Hematopoietic multipotent progenitor cell treated with erythropoietin and hydrocortisone succinate and interleukin-3 and kit ligand, for 8 days (in vitro differentiated cells): ENCODE measurements at regions not wholly inside any gene's neighbourhood (a gene's known extent, or its start where the extent isn't known, plus 50 kb on each side); places are given as distances from the start of the nearest gene placed in this dataset.
"Not testable (repeated sequence)": the region's sequence is repeated elsewhere in the genome, so short reads cannot be mapped to it uniquely, and the experiment has no call there.

Source experiments
- DNase-seq: peaks from one replicate; pipeline ENCODE4 v3.0.0-alpha.2; 2015

DNA sequence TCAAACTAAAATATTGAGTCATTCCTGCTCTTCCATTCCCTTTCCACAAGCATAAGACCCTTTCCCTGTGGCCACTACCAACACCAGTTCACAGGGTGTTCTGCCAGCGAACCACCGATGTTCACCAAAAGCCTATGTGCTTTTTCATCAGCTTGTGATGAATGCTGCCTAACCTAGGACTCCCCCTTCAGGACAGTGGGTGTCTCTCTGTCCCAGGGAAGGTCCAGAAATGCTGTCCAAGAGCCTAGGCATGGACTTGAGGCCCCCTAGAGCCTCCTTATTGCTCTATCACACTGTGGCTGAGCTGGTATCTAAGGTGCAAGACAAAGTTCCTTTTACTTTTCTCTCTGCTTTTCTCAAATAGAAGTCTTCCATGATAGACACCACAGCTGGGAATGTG is 1015.6 kb downstream of the PCDH19 start:
- no peak for DNase-seq

DNA sequence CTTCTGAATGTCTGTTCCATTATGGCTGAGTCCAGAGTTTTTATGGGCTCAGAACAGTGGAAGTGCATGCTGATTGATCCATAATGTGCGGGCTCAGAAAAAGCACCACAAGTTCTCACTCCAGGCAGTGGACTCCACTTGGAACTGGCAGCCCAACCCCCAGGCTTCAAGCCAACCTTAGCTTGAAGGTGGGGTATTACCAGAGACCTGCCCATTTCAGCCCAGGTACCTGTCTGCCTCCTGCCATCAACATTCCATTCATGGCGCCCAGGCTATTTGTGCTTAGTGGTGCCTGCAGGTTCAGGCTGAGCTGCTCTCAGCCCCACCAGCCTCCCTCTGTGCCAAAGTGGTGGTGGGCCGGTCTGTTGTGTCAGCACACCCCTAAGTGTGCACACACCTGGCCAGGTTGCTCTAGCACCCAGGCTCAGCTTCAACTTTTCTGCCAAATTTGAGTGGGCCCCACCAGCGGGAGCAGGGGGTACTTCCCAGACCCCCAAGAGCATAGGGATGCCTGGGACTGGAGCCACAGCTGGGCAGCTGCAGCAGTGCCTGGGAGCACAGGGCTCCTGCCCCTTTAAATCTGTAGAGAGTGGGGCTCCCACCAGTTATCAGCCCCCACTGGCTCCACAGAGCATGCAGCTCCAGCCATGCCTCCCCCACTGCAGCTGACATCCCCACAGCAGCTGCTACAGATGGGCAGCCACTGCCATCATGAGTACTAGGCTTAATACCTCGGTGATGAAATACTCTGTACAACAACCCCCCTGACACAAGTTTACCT is 1025.3 kb downstream of the PCDH19 start:
- DNase-seq: no peak

DNA sequence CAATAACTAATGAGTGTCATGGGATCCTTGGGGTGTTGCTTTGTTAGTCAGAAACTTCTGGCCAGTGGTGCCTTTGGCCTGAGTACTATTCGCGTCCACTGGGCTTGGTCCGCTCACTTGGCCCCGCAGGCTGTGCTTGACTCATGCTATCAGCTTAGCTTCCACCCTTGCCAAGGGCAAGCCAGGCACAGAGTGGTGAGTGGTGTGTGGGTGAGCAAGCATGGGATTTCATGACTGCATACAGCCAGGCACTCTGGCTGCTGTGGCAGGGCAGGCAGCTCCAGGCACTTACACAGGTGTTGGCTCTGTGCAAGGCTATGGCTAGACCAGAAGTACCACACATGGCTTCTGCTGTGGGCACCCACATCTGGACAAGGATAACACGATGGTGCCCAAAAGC is 1026.3 kb downstream of the PCDH19 start:
- DNase-seq: no peak

DNA sequence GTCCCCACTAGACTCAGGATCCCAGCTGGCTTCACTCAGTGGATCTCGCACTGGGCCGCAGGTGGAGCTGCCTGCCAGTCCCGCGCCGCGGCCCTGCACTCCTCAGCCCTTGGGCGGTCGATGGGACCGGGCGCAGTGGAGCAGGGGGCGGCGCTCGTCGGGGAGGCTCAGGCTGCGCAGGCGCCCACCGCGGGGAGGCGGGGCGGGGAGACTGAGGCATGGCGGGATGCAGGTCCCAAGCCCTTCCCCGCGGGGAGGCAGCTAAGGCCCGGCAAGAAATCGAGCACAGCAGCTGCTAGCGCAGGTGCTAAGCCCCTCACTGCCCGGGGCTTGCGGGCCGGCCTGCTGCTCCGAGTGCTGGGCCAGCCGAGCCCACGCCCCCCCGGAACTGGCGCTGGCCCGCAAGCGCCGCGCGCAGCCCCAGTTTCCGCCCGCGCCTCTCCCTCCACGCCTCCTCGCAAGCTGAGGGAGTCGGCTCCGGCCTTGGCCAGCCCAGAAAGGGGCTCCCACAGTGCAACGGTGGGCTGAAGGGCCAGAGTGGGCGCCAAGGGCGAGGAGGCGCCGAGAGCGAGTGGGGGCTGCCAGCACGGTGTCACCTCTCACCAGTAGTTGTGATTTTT is 1038.0 kb downstream of the PCDH19 start:
- DNase-seq: no peak

DNA sequence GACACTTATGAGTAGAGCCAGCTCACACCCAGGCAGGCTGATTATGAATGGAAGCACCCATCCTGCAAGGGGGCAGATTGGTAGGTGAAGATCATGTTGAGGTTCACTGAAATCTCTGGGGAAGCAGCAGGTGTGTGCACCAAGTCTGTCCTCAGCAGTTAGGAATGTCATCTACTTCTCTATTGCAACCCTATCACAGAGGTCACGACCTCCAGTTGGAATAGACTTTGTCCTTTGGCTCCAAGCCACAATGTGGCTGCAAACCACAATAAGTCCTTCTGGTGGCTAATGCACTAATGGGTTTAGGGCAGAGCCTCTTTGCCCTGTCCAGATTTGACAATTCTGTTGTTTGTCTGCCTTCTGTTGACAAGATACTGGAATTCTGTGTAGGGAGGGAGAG is 1056.7 kb downstream of the PCDH19 start:
- DNase-seq: no peak

DNA sequence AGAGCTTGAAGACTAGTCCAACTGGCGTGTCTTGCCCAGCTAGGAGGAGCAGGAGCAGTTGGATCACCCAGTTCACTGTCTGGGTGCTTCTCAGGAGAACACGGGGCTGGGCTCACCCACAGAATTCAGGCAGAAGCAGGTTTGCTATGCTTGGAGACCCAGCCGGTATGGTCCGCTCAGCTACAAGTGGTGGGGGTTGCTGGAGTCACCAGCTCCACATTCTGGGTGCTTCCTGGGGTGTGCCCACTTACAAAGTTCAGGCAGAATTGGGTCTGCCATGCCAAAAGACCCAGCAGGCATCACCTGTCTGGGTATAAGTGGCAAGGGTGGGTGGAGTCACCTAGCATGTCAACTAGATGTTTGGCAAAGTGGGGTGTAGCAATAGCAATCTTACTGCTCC is 1061.8 kb downstream of the PCDH19 start:
- no peak for DNase-seq

DNA sequence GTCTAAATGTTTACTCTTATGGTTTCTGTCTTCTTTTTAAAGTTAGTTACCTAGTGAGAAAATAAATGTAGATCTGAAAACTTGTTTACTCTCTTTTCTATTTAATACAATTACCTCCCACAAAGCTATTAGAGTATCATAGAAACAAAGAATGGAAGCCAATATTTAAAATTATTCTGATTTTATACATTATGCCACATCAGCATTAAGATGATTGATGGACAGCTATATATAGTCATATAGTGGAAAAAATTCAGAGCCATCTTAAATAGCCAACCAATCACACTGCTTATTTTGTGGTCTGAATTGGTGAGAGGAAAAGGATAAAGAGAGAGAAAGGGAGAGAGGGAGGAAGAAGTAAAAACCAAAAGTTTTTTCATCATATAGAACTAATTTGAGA is 1101.8 kb downstream of the PCDH19 start:
- no peak for DNase-seq

DNA sequence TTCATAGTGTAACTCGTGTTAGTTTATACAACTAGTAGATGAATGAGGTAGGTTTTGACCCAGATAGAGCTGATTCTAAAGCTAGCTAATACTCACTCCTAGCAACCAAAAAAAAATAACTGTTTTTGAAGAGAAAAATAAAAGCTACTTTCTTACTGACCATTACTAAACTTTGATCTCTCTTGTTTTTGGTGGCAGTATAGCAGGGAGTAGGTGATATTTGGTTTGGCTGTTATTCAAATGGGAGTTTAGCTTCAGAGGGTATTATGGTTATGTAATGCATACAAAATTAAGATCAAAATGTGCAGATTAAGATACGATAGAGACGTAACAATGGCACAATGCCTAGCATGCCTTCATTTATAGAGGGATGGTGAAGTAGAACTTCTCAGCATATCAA is 1104.5 kb downstream of the PCDH19 start:
- no peak for DNase-seq

DNA sequence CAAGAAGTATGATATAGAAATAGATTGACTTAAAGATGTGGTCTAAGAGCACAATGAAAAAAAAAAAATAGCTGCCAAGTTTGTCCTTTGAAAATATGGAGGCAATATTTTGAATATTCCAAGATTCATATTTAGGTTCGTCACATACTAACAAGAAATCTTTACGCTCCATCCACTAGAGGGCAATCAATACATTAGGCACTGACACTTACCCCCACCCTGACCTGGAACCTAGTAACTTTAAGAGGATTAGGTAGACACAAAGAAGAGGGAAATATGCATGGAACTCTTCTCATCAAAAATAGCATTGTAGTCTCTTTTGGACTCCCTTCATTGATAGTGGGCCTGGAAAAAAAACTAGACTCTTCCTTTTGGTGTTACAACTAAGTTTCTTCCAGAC is 1108.1 kb downstream of the PCDH19 start:
- peak; percentile 6 for DNase-seq

DNA sequence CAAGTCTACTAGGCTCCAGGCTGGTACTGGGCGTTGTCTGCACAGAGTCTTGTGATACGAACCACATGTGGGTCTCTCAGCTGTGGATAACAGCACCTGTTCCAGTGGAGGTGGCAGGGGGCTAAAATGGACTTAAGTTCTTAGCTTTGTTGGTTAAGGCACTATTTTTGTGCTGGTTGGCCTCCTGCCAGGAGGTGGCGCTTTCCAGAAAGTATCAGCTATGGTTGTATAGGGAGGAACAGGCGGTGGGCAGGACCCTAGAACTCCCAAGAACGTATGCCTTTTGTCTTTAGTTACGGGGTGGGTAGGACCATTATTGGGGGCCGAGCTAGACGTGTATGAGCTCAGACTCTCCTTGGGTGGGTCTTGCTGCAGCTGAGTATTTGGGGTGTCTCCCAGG is 1138.4 kb downstream of the PCDH19 start:
- DNase-seq: no peak

DNA sequence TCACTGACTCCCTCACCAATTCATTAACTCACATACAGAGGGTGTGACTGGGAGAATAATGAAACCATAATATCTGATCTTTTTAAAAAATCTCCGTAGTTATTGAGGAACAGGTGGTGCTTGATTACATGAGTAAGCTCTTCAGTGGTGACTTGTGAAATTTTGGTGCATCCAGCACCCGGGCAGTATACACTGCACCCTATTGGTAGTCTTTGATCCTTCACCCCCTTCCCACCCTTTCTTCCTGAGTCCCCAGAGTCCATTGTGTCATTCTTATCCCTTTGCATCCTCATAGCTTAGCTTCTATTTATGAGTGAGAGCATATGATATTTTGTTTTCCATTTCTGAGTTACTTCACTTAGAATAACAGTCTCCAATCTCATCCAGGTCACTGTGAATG is 1143.8 kb downstream of the PCDH19 start:
- DNase-seq: no peak

DNA sequence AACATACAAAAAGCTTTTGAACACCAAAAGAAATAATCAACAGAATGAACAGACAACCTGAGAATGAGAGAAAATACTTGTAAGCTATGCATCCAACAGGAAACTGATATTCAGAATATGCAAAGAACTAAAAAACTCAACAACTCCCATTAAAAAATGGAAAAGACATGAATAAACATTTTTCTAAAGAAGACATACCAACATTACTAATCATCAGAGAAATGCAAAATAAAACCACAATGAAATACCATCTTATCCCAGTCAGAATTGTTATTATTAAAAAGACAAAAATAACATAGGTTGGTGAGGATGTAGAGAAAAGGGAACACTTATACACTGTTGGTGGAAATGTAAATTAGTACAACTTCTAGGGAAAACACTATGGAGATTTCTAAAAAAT is 1161.9 kb downstream of the PCDH19 start:
- no peak for DNase-seq

DNA sequence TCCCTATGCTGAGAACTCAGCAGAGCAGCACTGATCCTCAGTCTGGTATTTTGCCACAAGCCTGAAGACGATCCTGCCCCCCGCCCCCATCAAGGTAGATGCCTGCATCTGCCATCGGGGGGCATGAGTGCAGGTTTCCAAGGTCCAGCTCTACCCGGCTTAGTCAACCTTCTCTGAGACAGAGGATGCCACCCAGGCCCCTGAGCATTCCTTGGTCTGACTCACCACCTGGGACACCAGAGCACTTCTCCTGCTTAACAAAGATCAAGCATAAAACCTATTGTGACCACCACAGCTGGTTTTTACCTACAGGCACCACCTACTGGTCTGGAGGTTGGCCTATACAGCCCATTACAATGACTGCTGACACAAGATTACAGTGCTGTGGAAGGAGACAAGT is 1168.1 kb downstream of the PCDH19 start:
- no peak for DNase-seq

DNA sequence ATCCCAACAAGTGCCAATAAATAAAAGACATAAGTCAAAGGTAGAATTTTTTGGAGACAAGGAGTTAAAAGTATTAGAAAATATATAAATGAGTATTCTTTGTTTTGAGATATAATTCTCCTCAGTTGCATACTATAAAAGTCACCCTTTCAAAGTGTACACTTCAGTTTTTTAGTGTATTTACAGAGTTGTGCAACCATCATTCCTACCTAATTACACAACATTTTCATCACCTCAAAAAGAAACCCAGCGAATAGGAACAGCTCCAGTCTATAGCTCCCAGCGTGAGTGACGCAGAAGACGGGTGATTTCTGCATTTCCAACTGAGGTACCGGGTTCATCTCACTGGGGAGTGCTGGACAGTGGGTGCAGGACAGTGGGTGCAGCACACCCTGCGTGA is 1175.7 kb downstream of the PCDH19 start:
- not testable (repeated sequence) for DNase-seq

DNA sequence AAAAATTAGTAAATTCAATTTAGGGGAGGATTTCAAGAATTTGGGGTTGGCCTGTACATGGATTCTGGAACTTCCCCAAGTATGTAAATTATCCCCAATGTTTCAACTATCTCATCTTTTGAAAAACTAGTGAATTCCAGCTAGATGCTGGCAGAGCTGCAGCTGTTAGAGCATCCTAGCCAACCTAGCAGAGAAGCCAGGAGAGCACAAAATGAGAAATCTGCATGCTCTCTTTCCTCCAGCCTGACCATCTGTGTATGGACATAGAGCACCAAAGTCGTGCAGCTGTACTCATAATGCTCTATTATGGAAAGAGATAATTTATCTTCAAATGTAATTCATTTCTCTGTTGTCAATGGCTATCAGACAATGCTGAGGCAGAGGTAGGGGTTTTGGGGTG is 1217.7 kb downstream of the PCDH19 start:
- no peak for DNase-seq

DNA sequence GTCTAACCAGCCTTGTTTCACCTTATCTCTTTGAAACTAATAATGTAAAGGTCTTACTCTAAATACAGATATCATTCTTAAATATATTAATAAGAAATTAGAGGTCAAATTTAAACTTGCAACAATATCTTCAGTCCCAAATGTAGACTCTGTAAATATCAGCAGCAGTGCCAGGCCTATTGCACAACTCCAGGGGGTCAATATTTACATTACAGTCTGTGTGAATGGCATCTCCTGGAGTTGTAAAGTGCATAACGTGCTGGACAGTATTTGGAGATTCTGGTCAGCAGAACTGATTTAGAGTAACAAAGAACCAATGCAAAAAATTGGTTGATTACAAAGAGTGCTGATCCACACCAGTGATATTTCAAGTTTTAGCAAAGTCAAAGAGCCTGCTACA is 1225.9 kb downstream of the PCDH19 start:
- no peak for DNase-seq

DNA sequence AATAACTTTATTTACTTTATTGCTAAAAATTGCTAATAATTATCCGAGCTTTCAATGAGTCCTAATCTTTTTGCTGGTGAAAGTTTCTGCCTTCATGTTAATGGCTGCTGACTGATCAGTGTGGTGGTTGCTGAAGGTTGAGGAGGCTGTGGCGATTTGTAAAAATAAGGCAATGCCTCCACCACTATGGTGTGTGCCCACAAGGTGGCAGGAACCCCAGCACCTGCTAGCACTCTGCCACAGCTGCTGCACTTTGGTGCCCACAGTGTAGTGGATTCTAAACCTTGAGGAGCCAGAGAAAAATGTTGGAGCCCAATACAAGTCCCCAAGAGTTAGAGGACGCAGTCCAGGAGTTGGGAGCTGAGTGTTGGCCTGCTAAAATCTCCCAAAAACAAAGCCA is 1237.1 kb downstream of the PCDH19 start:
- DNase-seq: no peak

DNA sequence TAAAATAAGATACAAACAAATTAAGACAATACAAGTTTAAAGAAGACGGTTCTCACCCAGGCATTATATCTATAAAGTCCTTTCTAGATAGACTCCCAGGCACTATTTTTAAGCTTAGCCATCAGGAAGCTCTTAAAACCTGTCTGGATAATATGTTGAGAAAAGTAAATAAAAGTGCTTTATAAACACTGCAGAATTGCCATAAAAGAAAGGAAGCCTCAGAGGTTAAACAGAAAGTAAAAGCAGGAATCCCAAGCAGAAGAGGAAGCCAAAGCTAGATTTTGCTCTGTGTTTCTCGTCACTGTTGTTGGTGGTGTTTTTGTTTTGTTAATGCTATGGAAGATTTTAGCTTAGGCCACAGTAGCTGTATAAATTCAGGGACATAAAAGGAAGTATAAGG is 1267.3 kb downstream of the PCDH19 start:
- DNase-seq: no peak

DNA sequence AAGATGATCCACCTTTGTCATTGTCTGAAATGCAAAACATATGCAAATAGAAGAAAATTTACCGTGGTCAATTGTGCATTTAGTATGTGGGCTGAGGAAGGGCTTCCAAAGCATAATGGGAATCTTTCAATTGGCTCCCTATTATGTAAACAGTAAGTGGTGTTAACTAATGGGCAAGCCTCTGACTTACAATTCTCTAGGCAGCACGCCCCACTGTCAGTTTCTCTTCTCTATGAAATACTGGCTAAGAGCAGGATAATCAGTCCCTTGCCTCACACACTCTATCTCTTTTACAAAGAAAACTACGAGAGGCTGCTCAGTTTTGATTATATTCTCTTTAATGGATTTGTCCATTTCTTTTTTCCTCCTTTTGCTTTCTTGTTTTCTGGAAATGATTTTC is 1272.6 kb downstream of the PCDH19 start:
- DNase-seq: no peak

DNA sequence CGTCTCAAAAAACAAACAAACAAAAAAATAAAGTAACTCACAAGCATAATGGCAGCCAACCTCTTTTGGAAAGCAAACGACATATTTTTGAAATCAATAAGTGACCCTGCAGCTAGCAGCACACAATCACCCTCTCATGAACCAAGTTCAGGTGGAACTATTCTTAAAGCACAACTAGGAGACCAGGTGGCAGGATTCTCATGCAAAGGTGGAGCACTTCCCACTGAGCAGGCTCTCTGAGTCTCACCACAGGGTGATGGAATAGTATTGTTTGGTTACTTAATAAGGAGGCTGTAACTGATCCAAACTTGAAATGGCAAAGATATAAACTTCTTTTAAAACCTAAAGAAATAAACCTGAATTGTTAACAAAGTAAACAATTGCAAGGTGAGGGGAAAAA is 1293.1 kb downstream of the PCDH19 start:
- DNase-seq: no peak

DNA sequence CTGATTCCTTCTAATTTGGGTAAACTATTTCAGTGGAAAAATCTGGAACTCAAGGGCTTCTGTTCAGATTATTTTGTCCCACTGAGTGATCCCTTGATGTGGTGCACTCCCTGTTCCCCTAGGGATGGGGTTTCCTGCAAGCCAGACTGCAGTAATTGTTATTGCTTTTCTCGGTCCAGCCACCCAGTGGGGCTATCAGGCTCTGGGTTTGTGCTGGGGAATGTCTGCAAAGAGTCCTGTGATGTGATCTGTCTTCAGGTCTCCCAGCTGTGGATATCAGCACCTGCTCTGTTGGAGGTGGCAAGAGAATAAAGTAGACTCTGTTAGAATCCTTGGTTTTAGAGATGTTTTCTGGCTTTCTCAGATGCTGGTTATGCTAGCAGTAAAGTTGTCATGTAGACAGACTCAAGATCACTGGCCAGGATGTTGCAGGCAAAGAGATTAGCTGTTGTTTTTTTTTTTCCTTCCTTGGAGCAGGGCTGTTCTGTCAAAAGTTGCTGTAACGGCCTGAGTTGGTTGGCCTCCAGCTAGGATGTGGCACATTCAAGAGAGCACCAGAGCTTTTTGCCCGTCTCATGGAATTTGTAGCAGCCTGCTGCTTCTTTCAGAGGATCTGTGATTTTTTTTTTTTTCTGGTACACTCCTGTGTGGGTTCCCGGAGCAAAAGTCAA is 1314.0 kb downstream of the PCDH19 start:
- no peak for DNase-seq

DNA sequence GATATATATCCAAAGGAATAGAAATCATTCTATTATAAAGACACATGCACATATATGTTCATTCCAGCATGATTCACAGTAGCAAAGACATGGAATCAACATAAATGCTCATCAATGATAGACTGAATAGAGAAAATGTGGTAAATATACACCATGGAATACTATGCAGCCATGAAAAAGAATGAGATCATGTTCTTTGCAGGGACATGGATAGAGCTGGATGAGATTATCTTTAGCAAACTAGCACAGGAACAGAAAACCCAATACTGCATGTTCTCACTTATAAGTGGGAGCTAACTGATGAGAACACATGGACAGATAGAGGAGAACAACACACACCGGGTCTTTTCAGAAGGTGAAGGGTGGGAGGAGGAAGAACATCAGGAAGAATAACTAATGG is 1318.6 kb downstream of the PCDH19 start:
- DNase-seq: no peak

DNA sequence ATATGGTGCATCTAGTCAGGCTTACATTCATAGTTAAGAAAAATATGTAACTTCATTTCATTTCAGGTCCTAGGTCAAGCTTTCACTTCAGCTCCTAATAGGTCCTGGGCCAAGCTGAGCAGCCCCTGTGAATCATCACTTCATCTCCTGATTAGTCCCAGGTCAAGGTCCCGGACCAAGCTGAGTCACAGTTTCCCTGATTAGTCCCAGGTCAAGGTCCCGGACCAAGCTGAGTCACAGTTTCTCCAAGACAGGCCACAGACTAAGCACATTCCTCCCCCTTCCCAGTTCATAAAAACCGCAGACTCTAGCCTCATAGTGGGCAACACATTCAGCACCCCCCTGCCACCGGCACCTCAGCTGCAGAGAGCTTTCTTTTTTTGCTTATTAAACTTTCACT is 1331.8 kb downstream of the PCDH19 start:
- DNase-seq: no peak

DNA sequence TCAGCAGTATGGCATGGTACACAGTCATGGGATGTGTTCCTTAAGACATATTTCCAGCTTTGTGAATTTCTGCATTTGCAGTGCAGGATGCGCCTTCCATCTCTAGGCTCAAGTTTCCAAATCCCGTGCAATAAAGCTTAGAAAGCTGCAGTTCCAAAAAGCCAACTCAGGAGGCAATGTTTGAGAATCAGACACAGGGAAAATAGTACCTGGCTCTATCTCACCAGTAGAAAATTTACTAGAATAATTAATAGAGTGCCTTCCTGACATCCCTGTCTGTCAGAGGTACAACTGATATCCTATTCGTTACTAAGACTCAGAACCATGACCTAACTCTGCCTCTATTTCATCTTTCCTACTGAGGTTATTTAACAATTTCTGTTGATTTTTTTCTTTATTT is 1333.0 kb downstream of the PCDH19 start:
- DNase-seq: no peak

DNA sequence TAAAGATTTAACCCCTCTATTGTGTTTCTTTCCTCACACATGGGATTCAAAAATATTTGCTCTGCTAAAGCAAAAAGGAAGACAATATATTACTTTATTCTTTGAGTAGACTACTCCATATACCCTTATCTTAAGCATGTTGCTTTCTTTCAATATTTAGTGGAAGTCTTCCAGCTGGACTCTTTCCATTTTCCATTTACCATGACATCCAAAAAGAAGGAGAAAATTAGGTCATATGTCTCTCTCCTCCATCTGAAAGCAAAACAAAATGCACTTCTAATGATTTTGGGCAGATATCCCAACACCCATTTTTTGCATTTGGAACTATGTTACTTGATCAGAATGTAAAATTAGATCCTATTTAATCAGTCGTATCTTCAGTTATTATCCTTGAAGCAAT is 1336.5 kb downstream of the PCDH19 start:
- DNase-seq: no peak
